ENCODE measurements at regions not wholly inside any gene's neighbourhood (a gene's known extent, or its start where the extent isn't known, plus 50 kb on each side); places are given as distances from the start of the nearest gene placed in this dataset.

- TF ChIP-seq CTCF (IDR thresholded peaks at IDR 0.05; ENCODE audit: borderline replicate concordance, extremely low read depth, low read length, poor library complexity, severe bottlenecking): no peak
- no peak for TF ChIP-seq EZH2 (IDR thresholded peaks at IDR 0.05; ENCODE audit: borderline replicate concordance, low read depth, low read length, severe bottlenecking)
Observed at GRCh38 chr9:1599961-1600360, 415.2 kb upstream of the SMARCA2 start.

All from DND-41 (cell line).